ENCODE measurements at regions not wholly inside any gene's neighbourhood (a gene's known extent, or its start where the extent isn't known, plus 50 kb on each side); places are given as distances from the start of the nearest gene placed in this dataset.

DNA sequence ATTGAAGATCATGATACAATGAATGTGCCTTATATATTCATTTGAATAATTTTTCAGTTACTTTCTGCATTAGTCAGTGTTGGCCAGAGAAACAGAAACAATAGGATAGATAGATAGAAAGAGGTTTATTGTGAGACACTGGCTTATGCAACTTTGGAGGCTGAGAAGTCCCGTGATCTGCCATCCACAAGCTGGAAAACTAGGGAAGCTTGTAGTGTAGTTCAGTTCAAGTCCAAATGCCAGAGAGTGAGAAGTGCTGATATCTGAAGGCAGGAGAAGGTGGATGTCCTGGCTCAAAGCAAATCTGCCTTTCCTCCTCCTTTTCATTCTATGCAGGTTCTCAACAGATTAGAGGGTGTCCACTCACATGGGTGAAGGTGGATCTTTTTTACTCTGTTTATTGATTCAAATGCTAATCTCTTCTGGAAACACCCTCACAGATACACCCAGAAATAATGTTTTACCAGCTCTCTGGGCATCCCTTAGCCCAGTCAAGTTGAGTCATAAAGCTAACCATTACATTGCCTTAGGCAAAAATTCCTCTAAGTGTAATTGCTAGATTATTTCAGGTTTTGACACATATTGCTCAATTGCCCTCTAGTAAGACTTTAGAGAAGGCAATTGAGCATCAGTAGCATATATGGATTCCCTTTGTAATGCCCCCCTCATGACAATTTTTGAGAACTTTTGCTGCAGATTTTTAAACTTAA lies 341.4 kb downstream of the LPIN1 start:
- TF ChIP-seq, protein P1, sequence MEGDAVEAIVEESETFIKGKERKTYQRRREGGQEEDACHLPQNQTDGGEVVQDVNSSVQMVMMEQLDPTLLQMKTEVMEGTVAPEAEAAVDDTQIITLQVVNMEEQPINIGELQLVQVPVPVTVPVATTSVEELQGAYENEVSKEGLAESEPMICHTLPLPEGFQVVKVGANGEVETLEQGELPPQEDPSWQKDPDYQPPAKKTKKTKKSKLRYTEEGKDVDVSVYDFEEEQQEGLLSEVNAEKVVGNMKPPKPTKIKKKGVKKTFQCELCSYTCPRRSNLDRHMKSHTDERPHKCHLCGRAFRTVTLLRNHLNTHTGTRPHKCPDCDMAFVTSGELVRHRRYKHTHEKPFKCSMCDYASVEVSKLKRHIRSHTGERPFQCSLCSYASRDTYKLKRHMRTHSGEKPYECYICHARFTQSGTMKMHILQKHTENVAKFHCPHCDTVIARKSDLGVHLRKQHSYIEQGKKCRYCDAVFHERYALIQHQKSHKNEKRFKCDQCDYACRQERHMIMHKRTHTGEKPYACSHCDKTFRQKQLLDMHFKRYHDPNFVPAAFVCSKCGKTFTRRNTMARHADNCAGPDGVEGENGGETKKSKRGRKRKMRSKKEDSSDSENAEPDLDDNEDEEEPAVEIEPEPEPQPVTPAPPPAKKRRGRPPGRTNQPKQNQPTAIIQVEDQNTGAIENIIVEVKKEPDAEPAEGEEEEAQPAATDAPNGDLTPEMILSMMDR (conservative IDR thresholded peaks at IDR 0.05; ENCODE audit: low read depth, low read length), result no peak
- no peak overlapping the region for H3K4me3 ChIP-seq (ENCODE audit: low read length)
- DNase-seq (ENCODE audit: low read depth), result no peak

DNA sequence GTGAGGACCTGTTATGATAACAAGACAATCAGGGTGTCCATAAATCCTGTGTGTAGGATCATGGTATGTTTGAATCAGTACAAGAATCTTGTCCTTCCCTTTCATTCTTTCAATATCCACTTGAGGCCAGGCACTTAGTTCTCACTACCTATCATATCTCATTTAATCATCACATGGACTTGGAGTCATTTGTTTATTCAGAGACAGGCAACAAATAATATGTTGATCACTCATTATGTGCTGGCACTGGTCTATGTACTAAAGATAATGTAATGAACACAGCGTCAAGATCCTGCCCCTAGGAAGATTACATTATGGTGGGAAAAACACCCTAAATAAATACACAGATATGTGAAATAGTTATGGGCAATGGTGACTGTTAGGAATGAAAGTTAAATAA lies 342.6 kb downstream of the LPIN1 start:
- H3K4me3 ChIP-seq (ENCODE audit: low read length), result no peak overlapping the region
- no peak for DNase-seq (ENCODE audit: low read depth)
- TF ChIP-seq, protein P1 (conservative IDR thresholded peaks at IDR 0.05; ENCODE audit: low read depth, low read length), result no peak

DNA sequence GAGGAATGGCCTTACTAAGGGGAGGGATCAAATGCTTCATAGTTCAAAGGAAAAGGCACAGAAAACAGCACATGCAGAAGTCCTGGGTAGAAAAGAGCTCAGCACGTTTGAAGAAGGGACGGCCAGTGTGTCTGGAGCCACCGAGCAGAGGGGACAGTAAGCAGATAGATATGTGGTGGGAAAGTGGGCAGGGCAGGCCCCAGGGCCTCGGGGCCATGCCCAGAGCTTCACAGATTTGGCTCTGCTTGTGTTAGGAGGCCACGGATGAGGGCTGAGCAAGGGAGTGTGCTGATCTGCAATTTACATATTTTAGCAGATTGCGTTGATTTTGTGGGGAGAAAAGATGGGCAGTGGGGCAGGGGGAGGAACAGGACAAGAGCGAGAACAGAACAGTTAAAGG lies 343.1 kb downstream of the LPIN1 start:
- TF ChIP-seq, protein P1 (conservative IDR thresholded peaks at IDR 0.05; ENCODE audit: low read depth, low read length), result no peak
- H3K4me3 ChIP-seq (ENCODE audit: low read length), result no peak overlapping the region
- DNase-seq (ENCODE audit: low read depth), result no peak

DNA sequence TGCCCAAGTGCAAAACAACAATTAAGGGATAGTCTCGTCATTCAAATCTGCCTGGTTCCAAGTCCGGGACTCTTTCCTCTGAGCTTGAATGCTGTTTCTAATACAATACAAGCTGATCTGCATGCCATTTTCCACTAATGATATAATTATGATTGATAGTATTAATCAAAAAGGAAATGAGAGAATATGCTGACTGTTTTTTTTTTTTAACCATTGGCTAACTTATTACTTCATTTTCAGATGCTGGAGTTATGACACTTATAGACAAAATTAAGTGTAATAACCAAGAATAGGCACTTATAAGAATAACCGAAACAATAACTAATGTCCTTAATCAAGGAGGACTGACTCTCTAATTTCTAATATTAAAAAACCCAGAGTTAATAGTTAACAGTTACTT lies 343.6 kb downstream of the LPIN1 start:
- no peak for DNase-seq (ENCODE audit: low read depth)
- TF ChIP-seq, protein P1 (conservative IDR thresholded peaks at IDR 0.05; ENCODE audit: low read depth, low read length), result no peak
- H3K4me3 ChIP-seq (ENCODE audit: low read length), result no peak overlapping the region

DNA sequence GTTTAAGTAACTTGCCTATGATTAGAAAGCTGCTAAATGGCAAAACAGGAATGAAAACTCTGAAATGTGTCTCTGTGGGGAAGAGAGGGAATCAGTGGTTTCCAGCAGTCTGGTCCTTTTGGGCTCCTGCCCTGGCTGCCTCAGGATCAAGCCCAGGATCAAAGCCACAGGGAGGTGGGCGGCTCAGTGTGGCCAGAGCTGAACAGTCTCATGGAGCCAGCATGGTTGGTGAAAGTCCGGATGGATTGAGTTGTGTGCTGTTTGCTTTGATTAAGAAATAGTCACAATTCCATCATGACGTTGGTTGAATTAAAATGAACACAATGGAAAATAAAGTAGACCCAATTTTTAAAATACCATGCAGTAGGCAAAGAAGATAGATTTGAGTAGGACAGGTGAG lies 344.2 kb downstream of the LPIN1 start:
- no peak overlapping the region for H3K4me3 ChIP-seq (ENCODE audit: low read length)
- no peak for DNase-seq (ENCODE audit: low read depth)
- TF ChIP-seq, protein P1 (conservative IDR thresholded peaks at IDR 0.05; ENCODE audit: low read depth, low read length), result no peak

DNA sequence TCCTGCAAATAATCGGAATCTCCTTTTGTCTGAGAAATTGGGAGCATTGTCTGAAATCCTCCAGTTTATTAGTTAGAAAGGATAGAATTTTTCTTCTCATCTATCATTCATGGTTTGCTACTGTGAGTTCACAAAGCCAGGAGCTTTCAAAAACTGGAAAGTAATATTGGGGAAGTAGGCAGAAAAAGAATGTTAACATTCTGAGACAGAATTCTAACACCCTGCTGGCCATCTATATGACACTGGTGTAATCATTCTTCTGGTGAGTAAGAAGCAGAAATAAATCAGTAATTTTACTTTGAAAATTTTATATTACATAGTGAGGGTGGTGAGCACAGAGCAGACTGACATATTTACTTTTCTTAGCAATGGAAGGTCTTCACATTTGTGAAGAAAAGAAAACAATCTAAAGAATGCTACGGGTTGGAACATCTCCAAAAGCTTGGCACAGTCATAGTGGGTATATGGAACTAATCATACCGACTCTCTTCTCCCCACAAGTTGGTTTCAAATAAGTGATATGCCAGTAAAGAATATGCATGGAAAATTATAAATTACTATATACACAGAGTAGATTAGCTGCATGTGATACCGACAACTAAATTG lies 344.9 kb downstream of the LPIN1 start:
- TF ChIP-seq, protein P1 (conservative IDR thresholded peaks at IDR 0.05; ENCODE audit: low read depth, low read length), result no peak
- peak; percentile 48 for DNase-seq (ENCODE audit: low read depth)

DNA sequence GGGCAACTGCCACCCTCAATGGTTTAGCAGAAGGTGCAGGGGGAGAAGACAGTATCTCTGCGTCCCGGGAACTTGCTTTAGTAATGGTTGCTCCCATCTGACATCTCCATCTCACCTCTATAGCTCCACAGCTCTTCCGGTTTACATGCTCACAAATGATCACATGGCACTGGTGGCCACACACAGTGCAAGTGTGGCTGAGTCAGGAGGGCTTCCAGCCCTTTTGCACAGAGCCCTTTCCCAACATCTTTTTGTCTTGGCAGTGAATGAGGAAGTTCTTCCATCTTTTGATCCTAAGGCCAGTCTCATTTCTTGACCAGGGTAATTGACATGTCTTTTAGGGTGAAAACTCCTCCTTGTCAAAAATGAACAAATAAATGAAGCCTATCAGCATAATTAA lies 347.7 kb downstream of the LPIN1 start:
- no peak for DNase-seq (ENCODE audit: low read depth)
- TF ChIP-seq, protein P1 (conservative IDR thresholded peaks at IDR 0.05; ENCODE audit: low read depth, low read length), result no peak
- H3K4me3 ChIP-seq (ENCODE audit: low read length), result no peak overlapping the region

More for the DNA sequence above, 344.9 kb downstream of the LPIN1 start:
- H3K4me3 ChIP-seq (ENCODE audit: low read length), result no peak overlapping the region
